ENCODE measurements at regions not wholly inside any gene's neighbourhood (a gene's known extent, or its start where the extent isn't known, plus 50 kb on each side); places are given as distances from the start of the nearest gene placed in this dataset.
"Not testable (repeated sequence)": the region's sequence is repeated elsewhere in the genome, so short reads cannot be mapped to it uniquely, and the experiment has no call there.

GRCh38 chr3:153032891-153033290, 129.1 kb upstream of the RAP2B start:
- no peak for FAIRE-seq

- no peak for FAIRE-seq
Observed at GRCh38 chr3:153036846-153037245, 125.2 kb upstream of the RAP2B start.

GRCh38 chr3:153038367-153038766, 123.7 kb upstream of the RAP2B start:
- no peak for FAIRE-seq

- FAIRE-seq = no peak
Observed at GRCh38 chr3:153038779-153039178, 123.2 kb upstream of the RAP2B start.

GRCh38 chr3:153041181-153041580, 120.8 kb upstream of the RAP2B start:
- FAIRE-seq = no peak

GRCh38 chr3:153042088-153042487, 119.9 kb upstream of the RAP2B start:
- peak; percentile 53 for FAIRE-seq

- FAIRE-seq = no peak
Observed at GRCh38 chr3:153043729-153044328, 118.2 kb upstream of the RAP2B start.

GRCh38 chr3:153045150-153045549, 116.9 kb upstream of the RAP2B start:
- no peak for FAIRE-seq

GRCh38 chr3:153050978-153051377, 111.0 kb upstream of the RAP2B start:
- FAIRE-seq = no peak

- FAIRE-seq = no peak
Observed at GRCh38 chr3:153051427-153052095, 110.5 kb upstream of the RAP2B start.

- no peak for FAIRE-seq
Observed at GRCh38 chr3:153052096-153052460, 109.9 kb upstream of the RAP2B start.

GRCh38 chr3:153055217-153055616, 106.8 kb upstream of the RAP2B start:
- no peak for FAIRE-seq

GRCh38 chr3:153055779-153056178, 106.2 kb upstream of the RAP2B start:
- FAIRE-seq = no peak

- not testable (repeated sequence) for FAIRE-seq
Observed at GRCh38 chr3:153058031-153058688, 103.9 kb upstream of the RAP2B start.

- no peak for FAIRE-seq
Observed at GRCh38 chr3:153060346-153060745, 101.7 kb upstream of the RAP2B start.

GRCh38 chr3:153061938-153062528, 100.0 kb upstream of the RAP2B start:
- no peak for FAIRE-seq

GRCh38 chr3:153063337-153063736, 98.7 kb upstream of the RAP2B start:
- no peak for FAIRE-seq

- no peak for FAIRE-seq
Observed at GRCh38 chr3:153066983-153067382, 95.0 kb upstream of the RAP2B start.

- FAIRE-seq = no peak
Observed at GRCh38 chr3:153069598-153070510, 92.2 kb upstream of the RAP2B start.

- no peak for FAIRE-seq
Observed at GRCh38 chr3:153070511-153070868, 91.5 kb upstream of the RAP2B start.

- FAIRE-seq = no peak
Observed at GRCh38 chr3:153072382-153072781, 89.6 kb upstream of the RAP2B start.

- FAIRE-seq = no peak
Observed at GRCh38 chr3:153072856-153073255, 89.2 kb upstream of the RAP2B start.

- FAIRE-seq = no peak
Observed at GRCh38 chr3:153073636-153074035, 88.4 kb upstream of the RAP2B start.

All from colon (tissue), 2 donors.